GM21360 (cell line): ENCODE measurements at regions not wholly inside any gene's neighbourhood (a gene's known extent, or its start where the extent isn't known, plus 50 kb on each side); places are given as distances from the start of the nearest gene placed in this dataset.

ENCODE experiments used
- ATAC-seq: cut with Tn5 transposase; IDR thresholded peaks from one replicate; pipeline ENCODE4 v1.9.1; 2021; ENCODE audit warnings: mild to moderate bottlenecking, moderate library complexity; ENCODE audit not compliant: unreplicated experiment

DNA sequence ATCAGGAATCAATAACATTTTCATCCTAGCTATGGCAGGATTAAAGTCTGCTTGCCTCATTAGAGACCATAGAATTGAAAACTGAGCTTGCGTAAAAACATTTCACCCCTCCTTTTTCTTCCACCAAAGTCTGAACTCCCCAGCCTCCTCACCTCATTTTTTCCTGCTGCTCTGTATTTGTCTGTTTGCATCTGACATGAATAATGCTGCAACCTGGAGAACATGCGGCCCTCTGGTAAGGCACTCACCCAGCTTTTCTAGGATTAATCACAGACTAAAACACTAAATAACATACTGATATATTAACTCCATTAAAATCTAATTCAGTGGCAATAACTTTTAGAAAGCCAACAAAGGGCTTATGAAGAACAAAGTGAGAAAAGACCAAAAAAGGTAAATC, 677.7 kb upstream of the NRSN1 start:
- no peak for ATAC-seq

DNA sequence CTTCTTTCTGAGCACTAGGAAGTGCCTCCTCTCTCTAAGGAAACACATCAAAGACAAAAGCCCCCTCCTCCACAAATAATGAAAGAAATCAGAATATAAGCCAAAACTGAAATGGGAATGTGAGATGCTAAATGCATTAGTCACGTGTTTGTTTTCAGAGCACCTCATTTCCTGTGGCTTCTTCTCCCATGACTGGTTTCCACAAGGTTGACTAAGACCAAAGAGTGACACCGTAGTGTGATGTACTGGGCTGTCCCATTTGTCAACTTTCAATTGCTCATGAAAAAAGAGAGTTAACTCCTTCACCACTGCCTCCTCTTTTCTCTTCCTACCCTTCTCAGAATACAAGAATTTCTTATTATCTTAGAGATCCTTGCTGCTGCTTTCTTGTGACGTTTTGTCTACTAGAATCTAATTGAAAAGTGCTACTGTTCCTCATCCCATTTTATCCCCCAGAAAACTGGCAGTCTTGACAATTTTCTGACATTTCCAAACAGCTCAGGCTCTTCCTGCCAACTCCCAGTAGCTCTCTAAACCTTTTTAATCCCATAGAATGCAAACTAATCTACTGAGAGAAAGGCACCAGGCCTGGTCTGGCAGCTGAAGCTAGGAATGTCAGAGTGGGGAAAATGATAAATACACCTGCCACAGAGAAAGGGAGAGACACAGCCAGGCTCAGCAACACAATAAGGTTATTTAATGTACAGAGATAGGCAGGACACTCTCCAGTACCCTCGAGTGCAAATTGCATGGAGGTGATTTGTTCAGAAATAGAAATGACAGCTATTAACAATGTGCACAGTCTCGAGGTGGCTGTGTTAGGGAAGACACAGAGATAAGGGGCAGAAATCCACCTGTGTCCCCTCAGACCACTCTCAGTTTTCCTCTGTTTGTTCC, 671.7 kb upstream of the NRSN1 start:
- ATAC-seq, result no peak

DNA sequence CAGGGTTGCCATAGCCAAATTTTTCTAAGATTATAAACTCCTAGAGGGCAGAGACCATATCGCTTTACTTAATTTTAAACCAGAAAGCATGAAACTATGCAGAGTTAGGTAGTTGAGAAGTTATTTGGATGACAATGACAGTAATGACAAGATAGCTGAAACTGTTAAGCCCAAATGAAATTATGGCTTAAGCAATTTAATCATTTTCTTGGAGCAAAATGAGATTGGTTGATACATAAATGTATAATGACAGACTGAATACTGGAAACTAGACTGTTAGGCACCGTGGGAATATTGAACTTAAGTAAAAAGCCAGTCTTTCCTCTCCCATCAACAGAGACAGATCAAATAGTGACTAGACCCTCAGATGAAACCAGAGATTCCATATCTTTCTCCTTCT, 670.3 kb upstream of the NRSN1 start:
- no peak for ATAC-seq

DNA sequence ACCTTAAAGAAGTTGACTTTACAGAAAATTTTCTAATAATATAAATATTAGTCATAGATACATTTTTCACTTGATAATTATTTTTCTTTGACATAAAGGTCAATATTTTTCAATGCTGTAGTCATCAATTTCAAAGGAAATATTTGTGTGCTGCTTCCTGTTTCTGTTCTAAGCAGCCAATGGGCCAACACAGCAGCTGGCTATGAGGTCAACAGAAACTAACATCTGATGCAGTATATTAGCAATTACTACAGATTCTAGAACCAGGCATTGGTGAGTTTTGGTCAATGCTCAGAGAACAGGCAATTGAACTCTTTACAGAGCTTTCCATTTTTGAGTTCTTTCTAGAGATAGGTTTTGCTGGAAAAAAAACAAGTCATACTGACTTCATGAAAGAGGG, 669.6 kb upstream of the NRSN1 start:
- no peak for ATAC-seq

DNA sequence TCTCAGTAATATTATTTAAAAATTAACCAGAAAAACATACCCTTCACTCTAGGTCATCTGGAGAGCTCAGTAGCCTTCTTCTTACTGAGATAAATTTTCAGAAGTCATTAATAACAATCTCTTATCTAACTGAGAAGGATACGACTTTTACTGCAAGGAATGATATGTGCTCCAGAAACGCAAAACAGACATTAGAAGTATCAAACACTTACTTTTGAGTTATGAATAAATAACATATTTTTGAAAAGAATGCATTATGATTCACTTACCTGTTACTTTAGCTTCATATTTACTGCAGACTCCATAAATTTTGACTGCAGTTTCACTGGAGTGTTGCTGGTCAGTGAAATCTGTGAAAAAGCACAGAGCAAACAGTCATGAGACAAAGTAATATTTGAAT, 668.7 kb upstream of the NRSN1 start:
- ATAC-seq, result no peak

DNA sequence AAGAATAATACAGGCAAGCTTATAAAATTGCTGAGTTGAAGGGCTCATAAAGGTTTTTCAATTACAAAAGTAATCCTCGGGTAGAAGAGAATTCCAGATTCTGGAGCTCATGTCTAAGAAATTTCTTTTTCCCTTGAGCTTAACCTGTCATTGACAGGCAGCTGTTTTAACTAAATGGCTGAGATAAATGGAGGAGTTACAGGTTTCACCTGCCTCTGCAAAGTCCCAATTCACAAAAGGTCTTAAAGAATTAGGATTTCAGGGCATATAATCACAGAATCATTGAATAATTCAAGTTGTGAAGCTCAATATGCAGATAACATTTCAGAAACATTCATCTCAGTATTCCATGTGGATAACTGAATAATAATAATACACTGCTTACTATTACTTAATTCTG, 660.1 kb upstream of the NRSN1 start:
- no peak for ATAC-seq

DNA sequence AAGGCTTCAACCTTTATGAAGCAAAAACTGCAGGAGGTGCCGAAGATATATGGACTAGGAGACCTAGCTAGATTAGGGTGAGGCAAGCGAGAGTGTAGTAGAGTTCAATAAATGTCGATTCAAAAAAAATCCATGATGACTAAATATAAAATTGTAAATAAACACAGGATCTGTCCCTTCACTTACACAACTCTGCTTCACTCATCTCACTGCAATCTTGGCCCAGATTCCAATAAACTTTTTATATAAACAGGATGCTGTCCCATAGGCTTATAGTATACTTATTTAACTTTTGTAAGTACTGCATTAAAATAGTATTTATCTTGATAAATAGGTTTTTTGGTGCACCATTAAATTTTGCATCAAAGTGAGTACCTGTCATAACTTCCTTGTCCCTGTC, 648.4 kb upstream of the NRSN1 start:
- no peak for ATAC-seq

DNA sequence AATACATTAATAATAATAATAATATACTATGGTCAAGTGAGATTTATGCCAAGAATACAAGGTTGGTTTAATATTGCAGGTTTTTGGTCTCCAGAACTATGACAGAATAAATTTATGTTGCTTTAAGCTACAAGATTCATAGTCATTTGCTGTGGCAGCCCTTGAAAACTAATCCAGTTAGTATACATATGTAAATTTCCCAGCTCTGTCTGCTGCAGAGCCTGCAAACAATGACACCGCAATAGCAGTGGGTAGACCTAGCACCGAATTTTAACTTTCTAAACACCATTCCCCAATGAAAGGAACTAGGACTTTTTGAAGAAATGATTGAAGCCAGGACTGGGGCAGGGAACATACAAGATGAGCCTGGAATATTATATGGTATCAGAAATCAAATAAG, 647.7 kb upstream of the NRSN1 start:
- no peak for ATAC-seq

DNA sequence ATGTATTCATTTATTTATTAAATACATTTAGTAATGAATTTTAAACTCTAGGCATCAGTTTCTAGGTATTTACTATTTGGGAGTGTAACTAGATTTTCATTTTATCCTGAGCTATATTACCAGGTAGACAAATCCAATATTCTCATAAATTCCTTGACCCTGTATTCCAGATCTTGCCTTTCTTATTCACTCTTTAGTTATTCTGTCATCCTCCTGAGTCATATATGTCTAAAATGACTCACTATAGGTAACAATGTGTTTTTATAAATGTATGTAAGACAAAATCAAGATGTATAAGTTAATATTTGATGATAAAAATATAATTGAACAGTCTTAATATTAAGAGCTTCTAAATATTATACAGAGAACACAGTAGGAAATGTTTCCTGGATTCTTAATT, 642.1 kb upstream of the NRSN1 start:
- ATAC-seq, result no peak

DNA sequence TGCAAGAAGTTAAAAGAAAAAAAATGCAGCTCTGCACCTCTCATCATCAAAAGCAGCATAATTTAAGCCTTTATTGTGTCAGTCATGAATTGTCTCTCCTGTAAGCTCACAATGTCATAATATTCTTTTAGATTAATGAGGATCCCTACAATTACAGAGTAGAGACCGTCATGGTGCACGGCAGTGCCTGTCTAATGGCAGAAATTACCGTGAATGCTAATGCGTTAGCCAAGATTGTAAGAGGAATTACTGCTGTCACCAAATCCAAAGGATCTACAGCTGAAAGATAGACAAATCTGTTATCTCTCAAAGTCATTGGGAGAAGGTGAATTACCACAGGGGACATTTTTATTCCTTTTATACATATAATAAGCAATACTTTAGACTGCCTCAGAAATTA, 631.6 kb upstream of the NRSN1 start:
- no peak for ATAC-seq

DNA sequence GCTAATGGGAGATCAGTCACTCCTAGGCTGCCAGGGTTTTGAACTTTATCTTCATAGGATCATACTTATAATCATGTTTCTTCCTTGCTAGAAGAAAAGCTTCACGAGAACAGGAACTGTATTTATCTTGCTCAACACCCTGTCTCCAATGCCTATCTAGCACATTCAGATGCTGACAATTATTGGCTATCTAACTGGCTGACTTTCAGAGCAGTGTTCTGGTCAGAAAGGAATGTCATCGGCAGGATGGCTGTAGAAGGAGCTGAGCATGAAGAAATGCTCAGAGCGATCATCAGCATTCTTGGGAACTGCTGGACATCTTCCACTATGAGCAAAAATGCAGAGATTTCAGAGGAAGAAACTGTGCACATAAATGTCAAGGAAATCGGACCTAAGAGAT, 628.0 kb upstream of the NRSN1 start:
- no peak for ATAC-seq

DNA sequence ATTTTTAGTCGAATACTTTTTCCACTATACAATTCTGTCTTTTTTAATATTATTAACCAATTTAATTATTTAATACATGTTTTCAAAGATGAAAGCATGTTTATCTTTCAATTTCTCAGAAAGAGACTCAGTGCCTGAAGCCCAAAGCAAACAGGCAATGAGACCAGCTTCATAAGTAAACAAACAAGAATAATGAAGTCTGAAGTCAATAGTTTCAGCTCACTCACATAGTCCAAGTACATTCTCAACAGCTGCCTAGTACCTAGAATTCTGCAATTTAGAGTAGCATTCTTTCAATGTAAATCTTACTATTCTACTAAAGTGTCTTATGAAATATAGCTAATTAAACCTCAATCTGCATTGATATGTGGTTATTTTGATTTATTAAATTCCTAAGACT, 626.5 kb upstream of the NRSN1 start:
- ATAC-seq, result no peak

DNA sequence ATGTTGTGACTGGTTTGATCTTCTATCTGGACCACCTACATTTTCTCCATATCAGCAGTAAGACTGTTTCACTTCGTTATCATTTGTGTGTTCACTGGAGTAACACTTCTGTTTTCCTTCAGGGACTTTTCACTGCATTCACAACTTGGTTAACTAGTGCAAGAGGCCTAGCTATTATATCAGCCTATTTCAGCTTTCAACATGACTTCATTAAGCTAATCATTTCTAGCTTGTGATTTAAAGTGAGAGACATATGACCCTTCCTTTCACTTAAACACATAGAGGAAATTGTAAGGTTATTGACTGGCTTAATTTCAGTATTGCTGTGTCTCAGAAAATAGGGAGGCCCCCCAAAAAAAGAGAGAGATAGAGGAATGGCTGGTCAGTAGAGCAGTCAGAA, 622.8 kb upstream of the NRSN1 start:
- ATAC-seq, result no peak

DNA sequence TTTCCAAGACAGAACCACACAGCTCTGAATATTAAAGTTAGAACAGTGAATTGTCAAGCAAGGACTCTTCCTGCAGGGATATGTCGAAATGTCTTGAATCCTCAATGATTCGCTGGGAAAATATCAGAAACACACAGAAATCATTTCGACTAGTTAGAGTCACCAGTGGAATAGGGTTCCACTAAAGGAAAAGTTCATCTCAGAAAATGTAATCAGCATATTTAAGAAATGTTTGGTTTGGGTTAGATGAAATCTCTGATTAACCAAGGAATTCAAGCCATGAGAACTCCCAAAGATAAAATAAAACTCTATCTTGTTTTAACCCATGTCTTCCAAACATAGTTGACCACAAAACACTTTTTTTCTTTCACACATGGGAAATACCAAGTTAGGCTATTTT, 621.0 kb upstream of the NRSN1 start:
- no peak for ATAC-seq

DNA sequence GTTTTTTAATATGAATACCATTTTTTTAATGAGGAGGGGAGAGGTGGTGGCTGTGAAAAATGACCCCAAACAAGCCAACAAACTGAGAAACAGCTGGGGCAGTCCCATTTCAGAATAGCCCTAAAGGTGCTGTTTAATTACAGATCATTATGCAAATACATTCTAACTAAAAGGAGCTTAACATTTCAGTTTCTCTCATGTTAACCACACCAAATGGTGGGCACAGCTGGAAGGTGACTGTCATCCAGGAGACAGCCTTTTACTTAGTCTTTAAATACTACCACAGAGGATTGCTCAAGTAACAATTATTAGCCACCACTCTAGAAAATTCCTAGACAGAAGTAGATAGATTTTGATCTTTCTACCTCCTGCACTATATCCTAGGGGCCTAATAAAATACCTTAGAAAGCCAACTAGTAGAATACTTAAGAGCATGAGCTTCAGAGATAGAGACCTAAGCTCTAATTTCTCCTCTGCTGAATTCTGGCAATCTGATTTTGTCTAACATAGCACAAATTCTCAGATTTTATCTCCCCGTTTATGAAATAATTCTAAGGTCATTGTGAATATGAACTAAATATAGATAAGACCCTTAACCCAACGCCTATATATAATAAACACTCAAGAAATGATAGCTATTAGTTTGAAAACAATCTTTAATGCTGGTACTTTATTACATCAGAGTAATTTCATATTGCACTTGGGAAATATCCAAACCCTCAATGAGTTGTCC, 615.1 kb upstream of the NRSN1 start:
- no peak for ATAC-seq

DNA sequence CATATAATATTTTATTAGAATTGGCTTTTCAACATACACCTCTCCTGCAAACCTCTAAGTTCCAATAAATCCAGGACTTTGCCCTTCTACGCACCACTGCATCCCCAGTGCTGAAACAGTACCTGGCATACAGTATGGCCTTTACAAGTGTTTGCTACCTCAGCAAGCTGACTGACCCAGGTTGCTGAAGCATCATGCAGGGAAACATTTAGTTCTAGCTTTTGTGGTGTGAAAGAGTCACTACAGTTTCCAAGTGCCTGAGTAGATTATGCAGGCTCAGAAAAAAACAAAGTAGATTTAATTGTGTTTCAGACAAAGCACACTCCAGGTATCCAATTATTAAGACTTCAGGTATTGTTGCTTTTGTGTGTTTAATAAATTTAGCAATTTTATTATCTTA, 614.2 kb upstream of the NRSN1 start:
- no peak for ATAC-seq

DNA sequence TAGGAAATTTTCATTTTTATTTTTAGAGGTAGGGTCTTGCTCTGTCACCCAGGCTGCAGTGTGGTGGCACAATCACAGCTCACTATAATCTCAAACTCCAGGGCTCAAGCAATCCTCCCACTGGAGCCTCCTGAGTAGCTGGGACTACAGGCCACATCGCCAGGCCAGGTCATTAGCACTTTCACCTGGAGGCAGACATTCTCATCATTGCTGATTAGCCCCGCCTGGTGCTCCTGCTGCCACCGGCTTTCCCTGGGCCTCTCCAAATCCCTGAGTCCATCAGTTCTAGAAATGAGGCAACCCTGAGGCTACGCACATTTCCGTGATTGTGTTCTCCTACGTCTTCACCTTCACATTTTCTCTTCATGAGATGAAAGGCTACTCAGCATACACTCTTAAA, 607.7 kb upstream of the NRSN1 start:
- ATAC-seq, result no peak

DNA sequence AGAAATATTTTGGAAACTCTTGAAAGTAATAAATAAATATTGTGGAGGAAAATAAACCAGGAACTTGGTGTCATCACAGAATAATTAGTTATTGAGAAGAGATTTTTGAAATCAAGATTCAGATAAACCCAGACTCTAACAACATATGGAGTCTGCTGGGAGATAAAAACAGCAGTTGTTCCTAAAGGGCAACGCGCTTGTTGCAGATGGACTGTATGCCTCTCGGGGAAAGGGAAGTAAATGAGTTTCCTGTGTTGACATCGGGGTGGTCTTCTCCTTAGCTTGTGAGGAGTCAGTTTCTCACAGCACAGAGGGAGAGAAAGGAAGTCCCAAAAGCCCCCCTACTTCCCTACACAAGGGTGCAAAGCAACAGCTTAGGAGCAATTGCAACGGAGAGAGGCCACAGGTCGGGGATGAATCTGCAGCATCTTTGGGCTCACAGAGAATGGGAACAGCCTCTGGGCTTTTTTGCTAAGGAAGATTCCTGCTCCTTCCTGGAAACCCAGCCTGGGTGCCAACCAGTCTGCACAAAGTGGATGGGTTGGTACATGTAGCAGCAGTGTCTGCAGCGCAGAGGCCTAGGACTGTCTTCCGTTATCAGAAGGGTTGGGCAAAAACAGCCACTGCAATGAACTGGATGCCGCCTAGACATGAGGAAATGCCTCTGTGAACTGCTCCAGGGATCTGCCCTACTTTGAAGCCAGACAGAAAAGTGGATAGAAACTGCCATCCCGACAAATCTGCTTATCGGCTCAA, 603.0 kb upstream of the NRSN1 start:
- ATAC-seq, result no peak

DNA sequence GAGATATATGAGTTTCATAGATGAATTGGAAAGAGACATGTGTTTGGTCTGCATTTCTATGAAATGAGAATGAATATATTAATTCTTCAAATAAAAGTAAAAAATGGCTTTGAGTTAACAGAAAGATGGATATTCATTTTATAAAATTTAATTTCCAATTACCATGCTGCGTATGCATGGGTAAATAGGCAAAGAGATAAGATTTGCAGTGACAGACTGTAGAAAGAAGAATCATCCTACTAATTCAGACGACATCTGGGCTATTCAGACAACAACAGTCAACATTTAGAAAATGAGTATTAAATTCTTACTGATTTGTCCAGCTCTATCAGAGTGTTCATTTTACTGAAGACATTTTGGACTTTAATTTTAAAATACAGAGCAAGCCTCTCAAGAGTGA, 602.2 kb upstream of the NRSN1 start:
- no peak for ATAC-seq

DNA sequence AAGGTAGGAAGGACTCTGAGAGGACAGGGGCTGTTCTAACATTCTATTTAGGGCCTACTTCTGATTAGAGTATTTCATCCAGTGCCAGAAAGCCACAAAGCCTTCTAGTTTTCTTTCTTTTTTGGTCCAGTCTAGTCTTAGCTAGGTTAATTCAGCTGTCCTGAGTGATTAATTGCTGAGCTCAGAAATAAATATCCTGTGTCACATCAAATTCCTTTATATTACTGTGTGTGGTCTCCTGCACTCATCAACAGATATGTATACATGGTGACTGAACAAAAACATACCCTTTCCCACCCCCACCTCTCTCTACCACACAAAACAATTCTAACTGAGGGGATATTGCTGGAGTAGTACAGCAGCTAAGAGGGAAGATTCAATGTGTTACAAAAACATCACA, 601.5 kb upstream of the NRSN1 start:
- ATAC-seq, result no peak

DNA sequence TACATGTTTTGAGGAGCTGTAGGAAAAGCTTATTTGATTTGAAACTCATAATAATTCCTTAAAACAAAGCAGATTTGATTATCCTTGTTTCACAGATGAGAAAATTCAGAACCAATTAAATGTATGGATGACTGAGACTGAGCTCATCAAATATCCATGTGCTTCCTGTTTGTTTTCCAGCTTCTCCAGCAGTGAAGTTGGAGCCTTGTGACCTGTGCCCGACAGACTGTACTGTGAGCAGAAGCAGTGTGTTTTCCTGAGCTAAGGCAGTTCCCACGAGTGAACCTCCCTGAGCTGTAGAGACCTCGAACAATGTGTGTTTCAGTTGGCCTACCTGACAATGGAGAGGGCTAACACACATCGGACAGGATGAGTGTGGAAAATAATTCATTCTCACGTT, 599.5 kb upstream of the NRSN1 start:
- ATAC-seq, result no peak

DNA sequence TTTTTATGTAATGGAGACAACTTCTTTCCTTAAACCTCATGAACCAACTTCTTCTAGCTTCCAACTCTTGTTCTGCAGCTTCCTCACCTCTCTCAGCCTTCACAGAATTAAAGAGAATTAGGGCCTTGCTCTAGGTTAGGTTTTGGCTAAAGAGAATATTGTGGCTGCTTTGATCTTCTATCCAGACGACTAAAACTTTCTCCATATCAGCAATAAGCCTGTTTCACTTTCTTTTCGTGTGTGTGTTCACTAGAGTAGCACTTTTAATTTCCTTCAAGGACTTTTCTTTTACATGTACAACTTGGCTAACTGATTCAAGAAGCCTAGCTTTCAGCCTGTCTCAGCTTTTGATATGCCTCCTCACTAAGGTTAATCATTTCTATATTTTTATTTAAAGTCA, 596.1 kb upstream of the NRSN1 start:
- no peak for ATAC-seq
